LHCN-M2 (cell line): ENCODE measurements at regions not wholly inside any gene's neighbourhood (a gene's known extent, or its start where the extent isn't known, plus 50 kb on each side); places are given as distances from the start of the nearest gene placed in this dataset.
A peak's percentile ranks its signal among the peaks of the same experiment; 100 is the strongest.

Source experiments
- DNase-seq: peaks from one replicate; pipeline ENCODE4 v3.0.0-alpha.2; 2012; ENCODE audit warnings: low read depth

DNA sequence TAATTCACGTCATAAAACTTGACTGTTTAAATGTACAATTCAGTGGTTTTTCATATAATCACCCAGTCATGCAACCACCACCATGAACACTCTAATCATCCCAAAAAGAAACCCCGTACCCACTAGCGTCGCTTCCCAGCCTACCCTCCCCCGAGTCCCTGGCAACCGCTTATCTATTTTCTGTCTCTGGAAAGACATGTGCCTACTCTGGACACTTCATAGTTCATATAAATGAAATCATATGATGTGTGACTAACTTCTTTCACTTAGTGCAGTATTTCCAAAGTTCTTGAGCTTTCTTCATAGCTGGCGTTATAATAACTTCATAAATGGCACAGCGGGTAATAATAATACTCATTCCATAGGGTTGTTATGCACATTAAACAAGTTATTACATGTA lies 215.2 kb downstream of the MYLK4 start:
- no peak for DNase-seq

DNA sequence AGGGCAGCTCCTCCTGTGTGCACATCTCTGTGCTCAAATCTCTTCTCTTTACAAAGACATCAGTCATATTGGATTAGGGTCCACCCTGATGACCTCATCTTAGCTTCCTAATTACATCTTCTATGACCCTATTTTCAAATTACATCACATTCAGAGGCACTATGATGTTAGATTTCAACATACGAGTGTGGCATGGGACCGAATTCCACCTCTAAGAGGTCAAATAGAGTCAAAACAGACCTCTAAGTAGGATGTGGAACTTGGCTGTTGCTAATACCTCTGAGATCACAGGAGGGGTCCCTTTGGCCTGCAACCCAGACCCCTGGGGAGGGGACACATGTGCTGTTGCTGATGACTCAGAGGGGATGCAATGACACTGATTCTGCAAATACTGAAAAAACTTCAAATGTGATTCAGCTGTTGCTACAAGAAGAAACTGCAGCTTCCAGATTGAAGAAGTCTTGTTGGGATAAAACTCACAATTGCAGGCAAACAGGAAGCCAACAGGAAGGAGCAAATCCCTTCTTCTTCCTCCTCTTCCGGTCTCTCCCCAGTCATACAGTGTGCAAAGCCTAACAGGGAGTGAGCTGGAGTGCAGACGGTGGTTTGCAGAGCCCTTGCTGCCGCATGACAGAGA lies 216.2 kb downstream of the MYLK4 start:
- DNase-seq, result peak; percentile 18

DNA sequence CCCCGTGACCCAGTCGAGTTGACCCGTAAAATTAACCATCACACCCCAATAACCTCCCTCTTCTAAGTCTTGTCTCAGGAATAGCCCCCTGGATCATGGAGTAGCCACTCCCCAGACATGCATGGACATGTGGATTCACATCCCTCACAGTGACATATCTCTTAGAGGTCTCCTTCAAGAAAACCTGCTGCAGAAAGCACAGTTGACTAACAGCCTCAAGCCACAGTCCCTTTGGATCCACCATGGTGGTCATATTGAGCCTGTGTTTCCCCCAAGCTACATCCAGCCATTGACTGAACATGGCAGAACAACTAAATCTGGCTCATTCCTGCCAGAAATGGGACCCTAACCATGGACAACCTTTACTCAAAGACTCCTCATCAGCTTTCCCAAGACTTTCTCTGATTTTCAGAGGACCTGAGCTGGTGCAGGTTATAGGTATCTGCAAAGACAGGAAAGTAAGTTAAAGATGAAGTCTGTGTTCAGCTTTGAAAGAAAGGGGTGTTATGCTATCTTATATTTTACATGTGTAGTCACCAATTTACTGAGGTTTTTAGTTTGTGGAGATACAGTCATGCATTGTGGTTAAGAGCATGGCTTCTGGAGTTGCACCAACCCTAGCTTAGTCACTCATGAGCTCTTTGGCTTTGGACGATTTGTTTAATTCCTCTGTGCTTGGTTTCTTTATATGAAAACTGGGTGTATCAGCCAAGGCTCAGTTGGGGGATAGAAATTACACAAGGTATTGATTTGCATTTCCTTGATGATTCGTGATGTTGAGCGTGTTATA lies 219.1 kb downstream of the MYLK4 start:
- peak; percentile 82 for DNase-seq

DNA sequence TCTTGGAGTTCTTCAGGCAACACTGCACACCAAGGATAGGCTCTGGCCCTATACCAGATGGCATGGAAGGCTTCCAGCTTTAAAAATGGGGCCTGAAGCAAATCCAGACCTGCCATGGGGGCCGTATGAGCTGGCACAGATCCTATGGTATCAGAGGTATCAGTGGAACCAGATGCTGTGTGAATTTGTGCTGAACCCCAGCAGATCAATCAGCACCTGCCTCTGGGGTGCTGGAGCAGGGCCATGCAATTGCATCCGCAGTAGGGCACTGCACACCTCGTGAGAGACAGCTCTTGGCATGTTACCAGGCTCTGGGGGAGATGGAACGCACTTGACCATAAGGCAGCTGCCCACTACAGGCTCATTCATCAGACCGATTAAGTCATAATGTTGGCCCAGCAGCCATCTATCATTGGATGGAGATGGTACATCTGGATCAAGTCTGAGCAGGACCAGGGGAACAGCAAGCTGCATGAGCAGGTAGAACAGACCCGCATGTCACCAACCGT lies 221.5 kb downstream of the MYLK4 start:
- DNase-seq, result no peak

DNA sequence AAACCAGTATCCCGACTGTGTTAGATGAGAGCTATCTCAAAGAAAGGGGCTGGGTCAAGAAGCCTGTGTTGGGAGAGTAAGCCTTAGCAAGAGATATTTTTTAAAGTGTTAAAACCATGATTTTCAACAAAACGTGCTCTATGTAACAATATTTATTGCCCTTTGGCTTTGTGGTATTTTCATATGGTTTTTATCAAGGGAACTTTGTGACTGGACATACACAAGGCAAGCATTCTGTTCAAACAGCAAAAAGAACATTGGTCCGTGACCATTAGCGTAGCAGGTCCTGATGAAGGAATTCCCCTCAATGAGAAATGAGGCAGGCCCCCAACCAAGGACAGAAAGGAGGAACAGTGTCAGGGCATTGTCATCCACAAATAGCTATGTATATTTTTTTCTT lies 222.6 kb downstream of the MYLK4 start:
- no peak for DNase-seq

DNA sequence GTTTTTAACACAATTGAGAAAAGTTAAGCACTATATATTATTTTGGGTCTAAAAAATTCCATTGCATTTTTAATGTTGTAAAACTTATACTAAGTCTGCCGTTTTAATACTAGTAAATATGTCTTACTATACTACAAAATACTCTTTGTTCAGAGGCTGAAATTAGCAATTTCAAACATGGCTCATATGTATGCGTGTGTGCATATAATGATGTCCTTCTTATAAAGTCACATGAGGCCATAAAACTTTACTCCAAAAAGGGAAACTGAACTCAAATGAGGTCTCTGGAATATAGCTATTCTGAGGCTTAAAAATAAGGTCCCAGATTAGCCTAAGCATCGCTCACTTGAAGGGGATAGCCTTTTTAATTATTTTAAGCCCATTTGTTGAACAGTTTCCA lies 224.0 kb downstream of the MYLK4 start:
- no peak for DNase-seq

DNA sequence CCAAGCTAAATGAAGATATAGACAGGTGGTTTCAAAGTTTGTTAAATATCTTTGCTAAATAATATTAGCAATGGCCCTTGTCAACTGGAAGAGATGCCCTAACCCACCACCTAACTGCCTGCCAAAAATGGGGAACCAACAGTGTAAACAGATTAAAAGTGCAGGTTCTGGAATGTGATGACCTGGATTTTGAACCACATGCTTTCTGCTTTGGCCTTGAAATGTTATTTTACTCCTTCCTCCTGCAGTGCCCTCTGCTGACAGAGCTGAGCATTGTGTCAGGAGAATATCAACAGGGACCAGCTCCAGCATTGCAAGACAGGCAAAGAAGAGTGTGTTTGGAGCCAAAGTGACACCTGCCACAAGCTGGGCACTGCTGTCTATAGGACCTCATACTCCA lies 226.6 kb downstream of the MYLK4 start:
- no peak for DNase-seq

DNA sequence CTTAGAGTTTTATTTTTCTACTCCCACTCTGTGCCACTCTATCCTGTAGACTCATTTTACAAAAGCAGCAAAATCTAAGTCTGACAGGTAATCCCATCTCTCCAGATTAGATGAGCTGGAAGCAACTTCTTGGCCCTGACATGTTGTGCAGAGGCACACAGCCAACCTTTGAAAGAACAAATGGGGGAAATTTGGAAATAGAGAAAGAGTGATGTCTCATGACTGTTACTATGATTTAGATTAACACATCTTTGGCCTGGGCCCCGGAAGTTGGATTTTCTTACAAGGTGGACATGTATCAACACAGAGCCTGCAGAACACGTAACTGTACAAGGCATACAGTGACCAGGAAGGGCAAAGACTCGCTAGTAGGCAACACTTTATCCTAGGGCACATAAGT lies 227.7 kb downstream of the MYLK4 start:
- no peak for DNase-seq

DNA sequence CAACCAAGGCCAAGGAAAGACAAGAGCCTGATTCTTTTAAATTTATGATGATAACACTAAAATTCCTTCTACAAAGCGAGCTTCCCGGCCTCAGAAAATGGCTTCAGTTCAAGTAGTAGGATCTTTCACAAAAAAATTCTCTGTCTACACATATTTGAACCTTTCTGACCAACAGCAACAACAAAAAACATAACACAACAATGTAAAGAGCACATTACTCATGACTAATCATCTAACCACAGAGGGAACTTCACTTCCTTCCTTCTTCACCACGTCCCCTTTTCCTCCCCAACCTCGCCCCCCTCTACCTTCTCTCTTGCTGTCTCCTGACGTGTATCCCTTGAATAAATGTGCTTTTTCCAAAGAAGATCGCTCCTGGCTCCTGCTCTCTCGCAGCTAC lies 228.2 kb downstream of the MYLK4 start:
- DNase-seq, result peak; percentile 63

DNA sequence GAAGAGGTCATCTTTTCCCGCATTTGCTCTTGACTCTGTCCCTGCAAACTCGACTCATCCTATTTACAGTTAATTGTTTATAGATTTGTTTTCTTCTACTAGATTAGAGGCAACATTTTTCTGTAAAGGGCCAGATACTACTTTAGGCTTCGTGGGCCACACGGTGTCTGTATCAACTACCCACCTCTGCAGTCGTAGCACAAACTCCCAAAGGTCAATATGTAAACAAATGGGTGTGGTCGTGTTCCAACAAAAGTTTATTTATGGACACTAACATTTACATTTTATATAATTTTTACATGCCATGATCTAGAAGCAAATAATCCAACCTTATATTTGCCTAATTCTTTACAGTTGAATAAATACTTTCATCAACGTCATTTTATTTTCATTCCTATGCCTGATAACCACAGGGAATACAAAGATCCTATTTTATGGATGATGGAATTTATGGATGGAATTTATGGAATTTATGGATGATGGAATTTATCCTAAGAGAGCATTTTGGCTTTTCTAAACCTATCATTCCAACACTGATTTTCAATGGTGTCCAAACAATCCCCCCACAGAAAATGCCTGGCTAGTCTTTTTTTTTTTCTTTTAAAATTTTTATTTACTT lies 232.8 kb downstream of the MYLK4 start:
- DNase-seq, result no peak

DNA sequence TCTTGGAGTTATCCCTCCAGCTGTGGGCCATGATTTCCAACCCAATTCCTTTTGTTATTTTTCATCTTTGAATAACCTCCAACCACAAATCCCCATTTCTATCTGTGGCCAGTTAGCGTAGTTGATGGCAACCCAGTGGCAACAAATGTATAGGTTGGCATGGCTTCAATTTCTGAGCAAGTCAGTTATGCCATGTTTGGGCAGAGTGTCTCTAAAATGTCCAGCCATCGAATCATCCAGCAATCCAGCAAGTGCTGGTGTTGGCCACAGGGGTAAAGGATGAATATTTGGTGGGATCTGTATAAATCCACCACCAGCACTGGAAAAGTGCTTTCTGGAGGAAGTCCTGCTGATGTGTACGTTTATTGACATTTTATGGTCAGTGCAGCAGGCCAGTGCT lies 233.3 kb downstream of the MYLK4 start:
- DNase-seq, result no peak

DNA sequence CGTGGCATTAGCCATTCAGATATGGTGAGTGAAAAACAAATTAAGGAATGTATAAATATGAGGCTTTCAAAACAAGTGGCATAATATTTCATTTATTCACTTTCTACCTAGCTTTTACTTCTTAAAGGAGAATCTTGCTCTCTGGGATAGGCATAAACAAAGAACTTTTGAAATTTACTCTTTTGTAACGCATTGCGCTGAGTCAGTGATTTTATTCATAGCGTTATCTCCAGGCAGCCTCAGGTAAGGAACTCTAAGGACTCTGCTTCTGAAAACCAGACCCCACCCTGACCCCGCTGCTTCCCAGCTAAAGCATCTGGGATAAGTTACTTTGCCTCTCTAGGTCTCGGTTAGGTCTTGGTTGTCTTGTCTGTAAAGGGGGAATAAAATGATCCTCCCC lies 234.7 kb downstream of the MYLK4 start:
- DNase-seq, result no peak

DNA sequence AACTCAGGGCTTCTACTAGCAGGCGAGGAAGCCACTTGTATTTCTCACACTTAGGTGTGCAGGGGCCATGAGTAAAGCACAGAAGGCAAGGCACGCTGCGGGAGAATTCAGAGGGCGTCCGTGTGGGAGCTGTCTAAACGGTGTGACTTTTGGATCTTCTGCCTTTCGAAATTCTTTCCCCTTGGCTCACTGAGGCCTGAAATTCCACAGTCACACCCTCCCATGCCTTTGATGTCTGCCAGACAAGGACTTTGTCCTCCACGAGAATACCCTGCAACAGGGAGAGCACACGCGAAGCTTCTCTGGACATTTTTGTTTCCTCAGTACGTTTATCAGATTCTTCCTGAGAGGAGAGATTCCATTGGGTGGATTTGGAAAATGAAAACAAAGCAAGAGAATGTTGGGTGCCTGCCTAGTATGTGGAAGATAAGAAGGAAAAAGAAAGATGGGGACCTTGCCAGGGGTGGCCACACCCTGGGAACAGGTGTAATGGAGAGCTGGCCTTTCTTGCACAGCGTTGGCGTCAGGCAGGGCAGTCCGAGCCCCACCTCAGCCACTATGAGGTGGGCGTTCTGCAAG lies 235.7 kb downstream of the MYLK4 start:
- no peak for DNase-seq

DNA sequence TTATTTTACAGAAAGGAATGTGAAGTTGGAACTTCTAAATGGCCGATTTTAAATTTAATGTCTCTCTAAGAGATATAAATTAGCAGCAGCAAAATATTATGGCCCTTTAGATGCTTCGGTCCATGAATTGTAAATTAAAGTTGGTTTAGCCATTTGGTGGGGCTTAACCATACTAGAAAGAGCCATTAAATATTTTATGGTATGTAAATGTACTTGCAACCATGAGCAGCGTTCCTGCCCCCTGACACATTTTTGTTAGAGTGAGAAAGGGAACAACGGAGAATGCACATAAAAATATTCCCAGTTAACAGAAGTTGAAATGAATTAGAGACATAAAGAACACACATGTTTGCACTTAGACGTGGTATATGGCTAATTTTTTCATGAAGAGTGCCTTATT lies 237.9 kb downstream of the MYLK4 start:
- no peak for DNase-seq

DNA sequence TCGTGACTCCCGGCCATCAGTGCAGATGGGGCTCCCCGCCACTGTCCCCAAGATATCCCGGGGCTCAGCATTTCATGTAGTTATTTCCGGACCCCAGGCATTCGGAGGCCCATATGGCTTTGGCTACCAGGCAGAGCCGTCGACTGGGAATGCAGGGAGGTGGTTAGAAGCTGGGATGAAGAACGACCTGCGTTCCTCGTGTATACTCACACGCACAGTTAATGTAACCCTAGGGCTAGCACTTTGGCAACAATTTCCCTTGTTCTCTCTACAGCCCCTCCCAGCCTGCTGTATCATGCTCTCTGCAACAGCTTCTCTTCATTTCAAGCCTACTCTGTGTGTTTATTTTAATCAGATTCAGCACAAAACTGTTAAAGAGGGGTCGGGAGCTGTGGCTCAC lies 240.4 kb downstream of the MYLK4 start:
- no peak for DNase-seq

DNA sequence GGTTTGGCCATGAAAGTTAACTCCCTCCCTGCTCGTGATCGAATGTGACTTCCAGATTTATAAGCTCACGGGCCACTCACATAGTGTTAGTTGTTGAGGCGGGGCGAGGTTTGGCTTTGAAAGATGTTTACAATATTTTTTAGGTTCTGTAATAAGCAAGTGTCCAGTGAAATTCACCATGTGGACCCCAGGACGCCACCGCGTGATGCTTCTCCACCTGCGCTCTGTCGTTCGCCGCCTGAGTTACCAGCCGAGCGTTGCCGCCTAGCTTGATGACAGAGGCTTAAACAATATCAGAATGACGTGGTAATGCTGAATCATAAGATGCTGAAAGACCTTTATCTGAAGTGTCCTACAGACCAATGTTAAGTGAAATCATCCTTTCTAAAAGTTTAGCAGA lies 241.0 kb downstream of the MYLK4 start:
- no peak for DNase-seq

DNA sequence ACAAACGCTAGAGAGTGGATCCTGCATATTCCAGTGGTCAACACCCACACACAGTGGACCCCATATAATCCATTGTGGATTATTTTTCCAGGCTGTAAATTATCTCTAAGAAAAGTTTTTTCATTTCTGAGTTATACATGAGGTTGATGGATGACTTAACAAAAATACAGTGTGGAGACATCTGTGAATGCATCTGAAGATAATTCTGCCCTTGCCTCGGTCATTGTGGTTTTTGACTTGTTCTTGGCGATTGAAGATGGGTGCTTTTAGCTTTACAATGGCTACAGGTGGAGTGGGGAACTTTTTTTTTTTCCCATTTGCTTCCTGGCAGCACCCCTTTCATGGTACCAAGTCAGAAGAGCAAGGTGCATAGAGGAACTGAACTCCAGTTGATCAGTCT lies 242.7 kb downstream of the MYLK4 start:
- DNase-seq, result no peak

DNA sequence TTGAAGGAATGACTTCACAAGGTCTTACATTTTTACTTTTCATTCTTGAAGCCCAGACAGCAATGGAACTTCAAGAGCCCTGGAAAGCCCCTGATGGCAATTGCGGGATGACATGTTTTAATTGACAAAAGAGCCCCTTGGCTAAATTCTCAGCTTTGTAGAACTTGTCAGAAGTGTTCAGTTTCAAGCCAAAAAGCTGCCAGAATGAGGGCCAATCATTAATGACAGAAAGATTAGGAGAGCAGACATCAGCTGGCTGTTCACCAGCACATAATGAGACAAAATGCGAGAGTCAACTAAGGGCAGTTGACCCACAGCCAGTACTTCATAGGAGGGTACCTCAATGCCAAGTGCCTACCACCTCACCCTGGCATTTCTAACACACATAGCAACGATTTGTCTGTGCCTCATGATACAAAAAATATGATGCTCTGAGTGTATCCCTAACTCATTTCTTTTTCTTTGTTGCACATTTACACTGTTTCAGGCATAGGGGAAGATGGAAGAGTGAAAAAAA lies 243.1 kb downstream of the MYLK4 start:
- DNase-seq, result no peak

DNA sequence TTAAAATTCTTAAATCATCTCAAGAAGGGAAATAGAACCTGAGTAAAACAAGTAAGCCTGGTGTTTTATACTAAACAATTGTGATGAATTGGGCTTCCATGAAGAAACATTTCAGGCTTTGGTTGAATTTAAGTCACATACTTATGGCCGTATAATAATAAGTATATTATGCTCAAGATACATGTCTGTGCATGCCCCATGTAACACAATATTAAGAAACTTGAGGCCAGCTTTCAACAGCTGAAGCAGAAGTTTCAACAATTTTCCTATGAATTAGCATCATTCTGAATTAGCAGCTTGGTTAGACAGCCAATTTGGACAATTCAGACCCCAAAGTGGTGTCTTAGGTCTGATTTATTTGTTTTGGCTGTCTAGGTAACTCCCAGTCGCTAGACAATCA lies 243.7 kb downstream of the MYLK4 start:
- no peak for DNase-seq

DNA sequence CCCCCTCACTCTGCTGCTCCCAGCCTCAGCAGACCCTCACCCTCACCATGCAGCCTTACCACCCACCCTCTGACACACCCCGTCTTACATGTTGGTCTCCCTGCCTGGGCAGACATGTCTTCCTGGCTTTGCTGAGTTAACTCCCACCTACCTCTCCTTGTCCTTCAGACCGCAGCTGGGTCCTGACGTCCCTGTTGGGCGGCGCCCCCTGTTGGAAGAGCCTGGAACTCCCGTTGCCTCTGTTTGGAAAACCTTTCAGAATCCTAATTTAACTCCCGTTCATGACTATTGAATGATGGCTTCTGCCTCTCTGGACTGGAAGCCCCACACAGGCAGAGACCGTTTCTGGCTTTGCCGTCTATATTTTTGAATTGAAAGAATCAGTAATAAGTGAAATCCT lies 245.1 kb downstream of the MYLK4 start:
- DNase-seq, result no peak

DNA sequence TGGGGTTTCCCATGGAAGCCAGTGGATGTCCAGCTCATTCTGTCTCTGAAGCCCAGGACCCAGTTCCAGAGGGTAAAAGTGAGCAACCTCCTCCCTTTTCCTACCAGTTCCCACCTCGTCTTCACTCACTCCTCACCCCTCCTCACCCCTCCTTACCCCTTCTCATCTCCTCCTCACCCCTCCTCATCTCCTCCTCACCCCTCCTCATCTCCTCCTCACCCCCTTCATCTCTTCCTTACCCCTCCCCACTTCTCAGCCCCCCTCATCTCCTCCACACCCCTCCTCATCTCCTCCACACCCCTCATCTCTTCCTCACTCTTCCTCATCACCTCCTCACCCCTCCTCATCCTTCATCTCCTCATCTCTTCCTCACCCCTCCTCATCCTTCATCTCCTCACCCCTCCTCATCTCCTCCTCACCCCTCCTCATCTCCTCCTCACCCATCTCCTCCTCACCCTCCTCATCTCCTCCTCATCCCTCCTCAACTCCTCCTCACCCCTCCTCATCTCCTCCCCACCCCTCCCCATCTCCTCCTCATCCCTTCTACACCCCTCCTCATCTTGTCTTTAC lies 246.1 kb downstream of the MYLK4 start:
- no peak for DNase-seq
